ENCODE measurements at regions not wholly inside any gene's neighbourhood (a gene's known extent, or its start where the extent isn't known, plus 50 kb on each side); places are given as distances from the start of the nearest gene placed in this dataset.

GRCh38 chr21:43281661-43282357, 113.0 kb downstream of the CRYAA start:
- H3K36me3 ChIP-seq: no peaks in the 10 kb centered on the region
- WGBS, 2 donors (ENCODE audit: low coverage in 1 of 2): 80% methylated on average over 3 of the region's 12 CpGs; no CpG with 5 or more reads in 1 of the 2 donors

GRCh38 chr21:43280949-43281633, 112.3 kb downstream of the CRYAA start:
- WGBS, 2 donors (ENCODE audit: low coverage in 1 of 2): 55 to 70% methylated on average over 2 to 10 of the region's 17 CpGs

More at GRCh38 chr21:43281661-43282357, 113.0 kb downstream of the CRYAA start:
- TF ChIP-seq EP300 (IDR thresholded peaks at IDR 0.05) (no peak), POLR2AphosphoS5 (IDR thresholded peaks at IDR 0.05) (no peak), POLR2A (IDR thresholded peaks at IDR 0.05) (no peak), CTCF (IDR thresholded peaks at IDR 0.05) (no peak)
- Histone ChIP-seq H3K27ac (no peak overlapping the region), H3K9me3 (no peaks in the 10 kb centered on the region), H3K4me1 (peaks cover 0 to 11% (median 0%) of the 10 kb centered on the region in 3 donors), H3K4me3 (no peak overlapping the region), H3K27me3 (peaks cover 26% of the 10 kb centered on the region)
- ATAC-seq: no peak

GRCh38 chr21:43279578-43279894, 110.7 kb downstream of the CRYAA start:
- no peak for ATAC-seq
- no CpG with 5 or more reads among the region's 11 CpGs for WGBS, 2 donors (ENCODE audit: low coverage in 1 of 2)
- H3K27me3 ChIP-seq: peaks cover 49% of the 10 kb centered on the region

More at GRCh38 chr21:43280949-43281633, 112.3 kb downstream of the CRYAA start:
- Histone ChIP-seq H3K27ac (no peak overlapping the region), H3K36me3 (no peaks in the 10 kb centered on the region), H3K4me3 (no peak overlapping the region), H3K27me3 (peaks cover 34% of the 10 kb centered on the region), H3K9me3 (no peaks in the 10 kb centered on the region), H3K4me1 (peaks cover 0 to 11% (median 0%) of the 10 kb centered on the region in 3 donors)
- TF ChIP-seq POLR2AphosphoS5 (IDR thresholded peaks at IDR 0.05) (no peak), POLR2A (IDR thresholded peaks at IDR 0.05) (no peak), CTCF (IDR thresholded peaks at IDR 0.05) (no peak), EP300 (IDR thresholded peaks at IDR 0.05) (no peak)
- ATAC-seq: no peak

GRCh38 chr21:43278766-43279577, 110.2 kb downstream of the CRYAA start:
- peaks cover 0 to 11% (median 0%) of the 10 kb centered on the region in 3 donors for H3K4me1 ChIP-seq
- no peaks in the 10 kb centered on the region for H3K36me3 ChIP-seq
- TF ChIP-seq EP300 (IDR thresholded peaks at IDR 0.05): no peak
- TF ChIP-seq POLR2A (IDR thresholded peaks at IDR 0.05): no peak
- no peak for TF ChIP-seq POLR2AphosphoS5 (IDR thresholded peaks at IDR 0.05)
- no peak for TF ChIP-seq CTCF (IDR thresholded peaks at IDR 0.05)
- ATAC-seq: no peak
- H3K27me3 ChIP-seq: peaks cover 55% of the 10 kb centered on the region
- 40 to 70% methylated on average over 1 to 2 of the region's 32 CpGs for WGBS, 2 donors (ENCODE audit: low coverage in 1 of 2)
- no peaks in the 10 kb centered on the region for H3K9me3 ChIP-seq
- H3K27ac ChIP-seq: no peak overlapping the region
- no peak overlapping the region for H3K4me3 ChIP-seq

More at GRCh38 chr21:43279578-43279894, 110.7 kb downstream of the CRYAA start:
- no peak overlapping the region for H3K27ac ChIP-seq
- no peak overlapping the region for H3K4me3 ChIP-seq
- H3K4me1 ChIP-seq: peaks cover 0 to 11% (median 0%) of the 10 kb centered on the region in 3 donors
- TF ChIP-seq EP300 (IDR thresholded peaks at IDR 0.05) (no peak), POLR2A (IDR thresholded peaks at IDR 0.05) (no peak), POLR2AphosphoS5 (IDR thresholded peaks at IDR 0.05) (no peak), CTCF (IDR thresholded peaks at IDR 0.05) (no peak)
- H3K9me3 ChIP-seq: no peaks in the 10 kb centered on the region
- H3K36me3 ChIP-seq: no peaks in the 10 kb centered on the region
